ENCODE measurements at regions not wholly inside any gene's neighbourhood (a gene's known extent, or its start where the extent isn't known, plus 50 kb on each side); places are given as distances from the start of the nearest gene placed in this dataset.

DNA sequence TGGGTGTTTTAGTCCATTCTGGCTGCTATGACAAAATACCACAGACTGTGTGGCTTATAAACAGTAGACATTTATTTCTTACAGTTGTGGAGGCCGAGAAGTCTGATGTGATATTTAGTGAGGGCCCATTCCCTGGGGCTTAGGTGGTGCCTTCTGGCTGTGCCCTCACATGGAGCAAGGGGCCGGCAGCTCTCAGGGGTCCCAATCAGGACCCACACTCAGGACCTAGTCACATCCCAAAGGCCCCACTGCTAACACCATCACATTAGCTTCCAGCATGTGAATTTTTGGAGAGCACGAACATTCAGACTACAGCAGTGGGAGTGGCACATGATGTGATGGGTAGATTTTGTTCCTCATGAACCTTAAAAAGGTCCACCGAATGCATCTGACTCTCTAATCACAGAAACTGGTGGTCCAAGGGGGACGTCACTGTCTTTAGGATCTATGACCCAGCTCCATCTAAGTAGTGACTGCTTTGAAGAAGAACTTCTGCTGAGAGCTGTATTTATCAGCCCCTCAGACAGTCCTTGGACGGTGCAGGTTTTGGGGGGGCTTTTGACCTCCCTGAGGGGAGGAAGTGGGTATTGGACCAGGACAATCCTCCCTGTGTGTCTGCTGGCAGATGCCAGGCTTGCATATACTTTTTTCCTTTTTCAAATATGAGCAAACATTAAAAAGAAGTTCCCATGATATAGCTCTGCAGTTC is 154.5 kb upstream of the ZNF32 start:
- DNase-seq = no peak

DNA sequence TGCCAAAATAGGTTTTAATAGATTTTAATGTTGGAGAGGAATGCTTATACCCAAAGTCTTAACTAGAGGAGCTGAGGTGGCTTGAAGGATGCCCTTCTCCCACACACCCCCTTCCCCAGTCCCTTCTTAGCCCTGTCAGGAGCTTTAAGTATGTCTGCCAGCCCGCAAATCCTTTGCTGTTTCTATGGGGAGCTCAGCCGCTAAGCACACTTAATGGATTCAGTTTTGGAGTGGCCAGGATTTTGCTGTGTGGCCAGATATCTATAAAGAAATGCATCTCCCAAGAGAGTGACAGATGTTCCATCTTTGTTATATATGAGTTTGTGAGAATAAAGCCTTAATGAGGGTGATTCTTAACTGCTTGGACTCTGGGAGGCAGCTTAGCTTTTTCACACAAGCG is 152.9 kb upstream of the ZNF32 start:
- no peak for DNase-seq

DNA sequence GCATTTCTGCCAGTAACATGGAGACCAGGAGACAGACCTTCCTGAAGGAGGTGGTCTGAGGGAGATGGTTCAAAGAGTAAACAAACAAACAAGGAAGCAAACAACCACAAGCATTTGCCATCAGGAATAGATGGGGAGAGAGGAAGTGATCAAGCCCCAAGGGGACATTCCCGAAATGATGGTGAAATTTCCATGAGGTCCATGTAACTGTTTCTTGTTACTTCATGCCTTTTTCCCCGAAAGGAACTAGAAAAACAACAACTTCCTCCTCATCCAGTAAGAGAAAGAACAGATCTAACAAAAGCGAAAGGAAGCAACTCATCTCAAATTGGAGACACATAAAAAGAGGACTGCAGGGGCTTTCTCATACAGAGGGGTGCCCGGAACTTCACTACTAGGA is 152.5 kb upstream of the ZNF32 start:
- no peak for DNase-seq

DNA sequence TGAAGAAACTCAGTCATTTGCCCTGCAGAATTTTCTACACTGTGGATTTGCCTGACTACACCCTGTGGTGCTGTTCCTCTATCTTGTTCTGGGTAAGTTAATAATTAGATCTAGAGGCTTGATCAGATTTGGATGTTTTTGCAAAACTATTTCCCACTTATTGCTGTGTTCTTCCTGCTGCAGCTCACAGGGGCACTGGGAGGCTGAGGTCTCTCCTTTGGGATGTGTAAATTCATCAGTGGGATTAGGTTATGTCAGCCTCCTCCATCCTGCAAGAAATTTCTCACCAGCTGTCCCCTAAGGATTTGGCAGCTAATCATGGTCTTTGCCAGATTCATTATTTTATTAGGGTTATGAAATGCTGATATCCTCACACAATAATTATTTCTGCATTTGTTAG is 148.1 kb upstream of the ZNF32 start:
- DNase-seq = no peak

DNA sequence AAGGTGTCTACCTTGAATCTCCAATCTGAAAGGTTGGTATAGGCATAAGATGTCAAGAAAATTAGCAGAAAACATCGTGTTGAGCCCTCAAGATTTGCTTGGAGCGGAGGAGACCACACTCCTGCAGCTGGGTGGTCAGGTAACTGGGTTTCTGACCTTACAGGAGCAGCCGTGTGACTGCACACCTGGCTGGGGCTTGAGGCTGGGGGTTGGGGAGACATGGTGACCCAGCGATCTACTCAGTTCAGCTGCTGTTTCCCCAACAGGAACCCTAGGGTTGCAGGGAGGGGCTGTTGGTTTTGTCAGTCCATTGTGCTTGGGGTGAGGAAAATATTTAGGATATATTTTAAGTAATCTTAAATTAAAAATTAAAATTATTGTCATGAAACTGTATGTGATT is 147.0 kb upstream of the ZNF32 start:
- no peak for DNase-seq

DNA sequence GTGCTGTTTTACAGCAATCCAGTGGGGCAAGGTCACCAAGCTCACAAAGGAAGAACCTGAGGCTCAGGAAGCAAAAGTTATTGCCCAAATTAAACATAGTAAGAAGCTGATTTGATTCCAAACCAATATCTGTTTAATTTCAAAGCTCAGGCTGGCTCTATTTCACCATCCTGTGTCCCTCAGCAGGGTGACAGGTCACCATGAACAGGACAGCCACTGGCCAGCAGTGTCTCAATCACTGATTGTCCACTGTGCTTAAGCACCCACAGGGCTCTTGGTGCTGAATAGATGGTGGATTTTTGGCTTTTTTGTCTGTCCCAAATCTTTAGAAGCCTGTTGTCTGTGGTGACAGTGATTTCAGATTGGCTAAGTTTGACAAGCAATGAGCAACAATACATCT is 146.4 kb upstream of the ZNF32 start:
- DNase-seq = no peak

DNA sequence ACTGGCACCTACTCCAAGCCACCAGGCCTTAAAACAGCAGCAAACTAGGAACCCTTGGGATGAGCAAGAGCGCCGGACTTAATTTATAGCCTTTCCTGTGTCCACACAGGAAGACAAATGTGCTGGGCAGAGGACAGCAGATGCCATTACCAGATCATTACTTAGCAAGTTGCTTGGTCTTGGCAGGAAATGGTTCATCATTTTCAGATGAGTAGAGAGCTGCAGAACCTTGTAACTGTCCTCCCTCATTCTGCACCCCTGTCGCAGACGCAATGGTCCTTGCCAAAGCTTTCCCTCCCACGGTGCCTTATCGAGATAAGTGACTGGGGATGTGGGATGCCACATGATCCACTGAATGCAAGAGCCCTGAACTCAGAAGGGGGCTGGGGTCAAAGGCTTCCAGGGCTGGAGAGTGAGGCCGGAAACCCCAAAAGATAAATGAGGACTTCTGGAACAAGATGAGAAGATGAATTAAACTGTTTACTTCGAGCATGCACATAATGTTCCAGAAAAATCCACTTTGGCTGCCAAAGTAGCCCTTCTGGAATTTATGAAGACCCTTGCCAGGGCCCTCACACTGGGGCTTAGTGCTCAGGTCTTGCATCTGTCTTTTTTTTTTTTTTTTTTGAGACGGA is 145.6 kb upstream of the ZNF32 start:
- no peak for DNase-seq

DNA sequence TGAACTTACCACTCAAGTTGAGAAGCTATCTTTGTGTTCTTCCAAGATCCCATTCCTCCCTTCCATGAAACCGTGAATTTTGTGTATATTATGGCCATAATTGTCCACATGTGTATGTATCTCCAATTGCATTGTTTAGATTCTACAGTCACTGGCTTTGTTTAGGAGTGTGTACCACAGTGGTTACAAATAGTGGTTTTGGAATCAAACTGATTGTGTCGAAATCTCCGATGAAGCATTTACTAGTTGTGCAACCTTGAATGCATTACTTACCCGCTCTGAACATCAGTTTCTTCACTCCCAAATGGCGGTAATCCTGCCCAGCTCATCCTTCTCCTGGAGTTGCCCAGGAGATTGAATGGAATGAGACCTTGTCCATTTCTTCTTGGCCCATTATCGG is 145.0 kb upstream of the ZNF32 start:
- DNase-seq = no peak

DNA sequence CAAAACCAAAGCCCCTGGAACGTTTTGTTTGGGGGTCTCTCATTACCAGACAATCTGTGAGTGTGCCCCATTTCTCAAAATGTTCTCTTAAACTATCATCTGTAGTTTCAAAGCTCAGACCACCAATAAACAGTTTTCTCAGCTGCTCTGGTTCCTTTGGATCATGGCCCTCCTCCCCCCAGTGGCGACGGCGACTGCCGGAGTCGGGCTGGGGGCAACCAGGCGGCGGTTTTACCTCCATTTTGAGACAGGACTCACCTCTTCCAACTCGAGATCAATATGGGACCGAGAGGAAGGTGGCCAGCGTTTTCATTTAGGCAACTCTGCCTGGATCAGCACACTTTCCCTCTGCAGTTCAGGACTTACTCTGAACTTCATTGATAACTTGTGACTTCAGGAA is 141.5 kb upstream of the ZNF32 start:
- no peak for DNase-seq

DNA sequence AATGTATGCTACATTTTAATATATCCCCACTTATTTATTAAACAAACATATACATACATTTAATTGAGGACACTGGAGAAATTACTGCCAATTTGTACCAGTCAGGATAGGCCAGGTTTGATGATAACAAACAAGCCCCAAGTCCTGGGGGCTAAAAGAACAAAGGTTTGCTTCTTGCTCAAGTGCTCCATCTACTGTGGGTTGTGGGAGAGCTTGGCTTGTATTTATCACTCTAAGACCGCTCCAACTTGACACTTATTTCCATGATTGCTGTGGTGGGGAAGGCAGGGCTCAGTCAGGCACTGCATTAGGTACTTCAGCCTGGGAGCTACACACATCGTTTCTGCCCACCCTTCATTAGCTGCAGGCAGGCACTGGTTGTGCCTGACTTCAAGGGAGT is 136.6 kb upstream of the ZNF32 start:
- no peak for DNase-seq

DNA sequence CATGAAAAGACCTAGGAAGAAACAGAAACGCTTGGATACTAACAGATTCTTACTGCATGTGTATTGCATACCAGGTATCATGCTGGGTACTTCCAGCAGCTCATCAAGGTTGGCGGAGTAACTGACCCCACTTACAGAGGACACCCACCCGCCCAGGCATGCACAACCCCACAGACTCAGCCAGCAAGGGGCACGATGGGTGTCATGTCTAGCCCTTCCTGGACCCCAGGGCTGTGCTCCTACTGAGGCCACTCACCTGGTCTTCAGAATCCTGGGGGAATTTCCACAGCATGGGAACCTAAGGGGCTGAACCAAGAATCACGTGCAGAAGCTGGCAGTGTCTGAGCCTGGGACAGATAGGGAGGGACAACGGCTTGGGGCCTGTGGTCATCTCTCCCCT is 134.1 kb upstream of the ZNF32 start:
- DNase-seq = no peak

DNA sequence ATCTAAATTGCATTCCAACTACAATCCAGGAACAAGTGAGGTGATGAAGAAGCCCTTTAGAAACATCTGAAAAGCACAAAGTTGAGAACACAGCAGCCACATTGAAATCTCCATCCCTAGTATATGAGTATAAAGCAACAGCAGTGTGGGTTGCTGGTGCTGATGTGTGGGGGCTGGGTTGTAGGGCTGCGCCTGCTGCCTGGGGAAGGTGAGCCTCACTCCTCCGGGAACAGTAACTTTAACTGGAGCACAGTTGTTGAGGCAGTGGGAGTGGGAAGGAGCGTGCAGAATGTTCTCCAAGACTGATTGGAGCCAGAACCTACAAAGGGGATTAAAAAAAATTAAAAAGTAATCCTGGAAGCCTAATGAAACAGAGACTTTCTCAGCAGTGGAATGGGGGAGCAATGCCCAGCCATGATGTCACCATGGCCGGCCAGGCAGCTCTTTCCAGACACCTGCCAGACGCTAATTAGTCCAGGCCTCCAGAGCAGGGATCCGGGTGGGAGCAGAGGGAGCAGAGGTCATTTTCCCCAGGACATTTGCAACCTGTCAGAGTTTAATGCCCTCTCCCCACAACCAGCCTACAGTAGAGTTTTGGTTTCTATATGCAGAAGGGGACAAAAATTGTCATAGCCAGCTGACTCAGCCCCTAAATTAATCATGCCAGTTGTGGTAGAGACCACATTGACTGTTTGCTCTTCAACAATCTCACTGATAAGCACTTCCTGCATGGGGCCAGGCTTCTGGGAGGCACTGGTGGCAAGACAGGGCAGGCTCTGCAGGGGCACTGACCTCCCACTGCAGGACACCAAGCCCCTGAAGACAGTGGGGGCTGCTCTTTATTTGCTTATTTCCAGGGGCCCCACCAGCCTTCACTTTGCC is 133.0 kb upstream of the ZNF32 start:
- DNase-seq = peak; percentile 14

DNA sequence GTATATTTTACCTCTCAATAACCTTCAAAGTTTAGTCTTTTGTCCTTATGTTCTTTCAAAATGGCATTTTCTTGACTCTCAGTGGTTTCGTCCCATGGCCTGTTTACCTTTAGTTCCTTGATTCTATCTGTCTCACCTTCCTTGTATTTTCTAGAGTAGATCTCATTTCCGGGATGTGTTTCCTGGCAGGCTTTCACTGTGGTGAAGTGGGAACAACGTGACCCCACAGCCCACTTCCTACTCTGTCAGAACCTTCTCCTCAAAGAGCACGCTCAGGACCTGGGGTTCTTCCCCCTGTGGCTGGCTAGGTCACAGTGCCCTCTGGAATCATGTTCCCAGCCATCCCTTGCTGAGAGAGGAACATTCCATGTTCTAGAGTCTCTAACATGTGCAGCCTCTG is 129.9 kb upstream of the ZNF32 start:
- no peak for DNase-seq

DNA sequence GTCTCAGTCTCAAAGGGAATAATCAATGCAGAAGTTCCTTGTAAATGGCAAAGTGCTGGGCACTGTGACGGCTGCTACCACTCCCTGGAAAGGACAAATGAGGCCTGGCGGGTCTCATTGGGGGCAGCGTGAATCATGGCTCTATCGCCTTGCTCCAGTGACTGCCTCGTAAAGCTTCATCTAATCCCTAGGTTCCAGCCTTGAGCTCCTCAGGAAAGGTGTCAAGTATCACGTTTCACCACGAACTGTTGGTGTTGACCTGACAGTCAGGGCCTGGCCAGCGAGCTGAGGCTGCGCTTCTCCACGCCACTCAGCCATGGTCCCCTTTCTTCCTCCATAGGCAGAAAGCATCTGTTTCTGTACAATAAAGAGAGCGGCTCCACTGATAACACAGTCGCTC is 126.7 kb upstream of the ZNF32 start:
- no peak for DNase-seq

DNA sequence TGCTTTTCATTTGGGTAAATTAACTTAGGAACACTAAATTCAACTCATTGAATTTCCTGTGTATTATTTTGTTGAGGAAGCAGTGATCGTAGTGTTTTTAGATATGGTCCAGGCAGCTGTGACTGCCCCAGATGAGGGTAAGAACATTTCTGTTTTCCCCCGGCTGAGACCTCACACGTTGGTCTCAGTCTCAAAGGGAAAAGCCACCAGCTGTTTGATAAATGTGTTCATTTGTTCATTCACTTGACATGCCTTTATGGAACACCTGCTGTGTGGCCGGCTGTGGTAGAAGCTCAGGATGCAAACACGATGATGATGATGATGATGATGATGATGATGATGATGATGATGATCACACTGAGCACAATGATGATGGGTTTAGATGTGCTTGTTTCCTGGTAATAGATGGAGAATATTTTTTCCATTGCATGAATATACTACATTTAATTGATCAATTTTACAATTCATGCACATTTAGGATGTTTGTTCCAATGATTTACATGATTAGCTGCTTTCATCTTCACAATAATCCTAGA is 125.6 kb upstream of the ZNF32 start:
- DNase-seq = no peak

DNA sequence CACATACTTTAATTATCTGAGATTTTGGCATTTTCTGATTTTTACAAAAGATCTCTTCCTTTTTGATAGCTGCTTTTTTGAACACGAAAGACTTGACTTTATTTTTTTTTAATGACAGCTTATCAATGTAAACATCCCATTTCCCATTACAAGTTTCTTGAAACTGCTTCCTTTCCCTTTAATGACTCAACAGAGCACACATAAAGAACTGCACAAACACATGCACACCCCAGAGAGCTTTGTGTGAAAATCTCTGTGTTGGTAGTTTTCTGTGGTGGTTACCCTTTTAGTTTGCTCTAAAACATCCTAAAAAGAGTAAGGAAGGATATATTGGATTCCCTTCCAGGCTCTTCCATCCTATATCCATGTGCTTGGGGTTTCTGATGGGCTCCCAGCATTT is 125.1 kb upstream of the ZNF32 start:
- DNase-seq = no peak

DNA sequence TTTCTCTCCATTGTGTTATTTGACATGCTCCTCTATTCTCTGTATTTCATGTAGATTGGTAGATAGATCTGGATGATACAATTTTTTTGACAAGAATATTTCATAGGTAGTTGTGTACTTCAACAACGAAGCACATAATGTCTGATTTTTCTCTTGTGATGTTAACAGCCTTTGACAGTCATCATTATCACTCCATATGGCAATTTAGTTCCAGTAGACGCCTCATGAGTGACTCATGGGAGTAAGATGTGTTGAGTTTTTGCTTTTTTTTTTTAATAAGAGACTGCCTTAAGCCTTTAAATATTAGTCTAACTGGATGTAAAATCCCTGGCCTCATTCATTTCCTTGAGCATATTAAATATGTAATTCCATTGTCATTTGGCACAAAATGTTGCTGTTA is 123.5 kb upstream of the ZNF32 start:
- DNase-seq = no peak

DNA sequence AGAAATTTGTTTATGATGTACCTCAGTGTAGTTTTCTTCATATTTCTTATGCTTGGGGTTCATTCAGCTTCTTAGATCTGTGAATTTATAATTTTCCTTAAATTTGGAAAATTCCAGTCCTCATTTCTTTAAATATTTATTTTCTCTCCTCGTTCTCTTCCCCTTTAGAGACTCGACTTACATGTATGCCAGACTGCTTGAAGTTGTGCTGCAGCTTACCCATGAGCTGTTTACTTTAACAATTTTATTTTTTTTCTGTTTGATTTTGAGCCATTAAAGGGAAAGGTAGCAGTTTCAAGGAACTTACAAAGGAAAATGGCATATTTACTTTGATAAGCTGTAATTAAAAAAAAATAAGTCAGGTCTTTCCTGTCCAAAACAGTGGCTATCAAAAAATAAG is 123.0 kb upstream of the ZNF32 start:
- DNase-seq = no peak

DNA sequence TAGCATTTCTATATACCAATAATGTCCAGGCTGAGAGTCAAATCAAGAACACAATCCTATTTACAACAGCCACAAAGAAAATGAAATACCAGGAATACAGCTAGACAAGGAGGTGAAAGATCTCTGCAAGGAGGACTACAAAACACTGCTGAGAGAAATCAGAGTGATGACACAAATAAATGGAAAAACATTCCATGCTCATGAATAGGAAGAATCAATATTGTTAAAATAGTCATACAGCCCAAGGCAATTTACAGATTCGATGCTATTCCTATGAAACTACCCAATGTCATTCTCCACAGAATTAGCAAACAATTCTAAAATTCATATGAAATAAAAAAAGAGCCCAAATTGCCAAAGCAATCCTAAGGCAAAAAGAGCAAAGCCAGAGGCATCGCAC is 116.8 kb upstream of the ZNF32 start:
- DNase-seq = no peak

DNA sequence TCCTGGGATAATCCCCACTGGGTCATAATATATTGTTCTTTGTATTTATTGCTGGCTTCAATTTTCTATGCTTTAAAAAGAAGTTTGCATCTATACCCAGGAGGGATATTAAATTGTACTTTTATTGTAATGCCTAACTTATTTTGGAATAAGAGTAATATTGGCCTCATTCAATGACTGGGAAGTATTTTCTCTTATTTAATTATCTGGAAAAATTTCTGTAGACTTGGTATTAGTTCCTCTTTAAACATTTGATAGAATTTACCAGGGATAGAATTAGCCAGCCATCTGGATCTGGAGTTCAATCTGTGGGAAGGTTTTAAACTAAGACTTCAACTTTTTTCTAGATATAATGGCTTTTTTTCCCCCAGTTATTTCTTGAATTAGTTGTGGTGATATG is 115.2 kb upstream of the ZNF32 start:
- DNase-seq = no peak

DNA sequence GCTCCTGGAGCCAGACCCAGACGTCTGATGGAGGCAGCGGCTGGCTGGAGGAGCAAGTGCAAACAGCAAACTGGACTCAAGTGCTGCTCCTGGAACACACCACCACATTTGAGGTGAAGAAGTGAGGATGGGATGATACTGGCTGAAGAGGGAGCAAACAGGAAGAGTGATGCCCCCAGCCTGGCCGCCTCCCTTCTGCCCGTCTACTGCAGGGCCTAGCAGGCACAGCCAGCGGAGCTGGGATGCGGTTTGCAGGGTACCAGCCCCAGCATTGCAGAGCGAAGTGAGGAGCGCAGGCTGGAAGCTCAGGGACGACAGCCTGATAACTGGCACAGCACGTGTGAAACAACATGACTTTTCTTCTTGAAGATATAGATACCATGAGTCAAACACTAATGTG is 111.8 kb upstream of the ZNF32 start:
- no peak for DNase-seq

DNA sequence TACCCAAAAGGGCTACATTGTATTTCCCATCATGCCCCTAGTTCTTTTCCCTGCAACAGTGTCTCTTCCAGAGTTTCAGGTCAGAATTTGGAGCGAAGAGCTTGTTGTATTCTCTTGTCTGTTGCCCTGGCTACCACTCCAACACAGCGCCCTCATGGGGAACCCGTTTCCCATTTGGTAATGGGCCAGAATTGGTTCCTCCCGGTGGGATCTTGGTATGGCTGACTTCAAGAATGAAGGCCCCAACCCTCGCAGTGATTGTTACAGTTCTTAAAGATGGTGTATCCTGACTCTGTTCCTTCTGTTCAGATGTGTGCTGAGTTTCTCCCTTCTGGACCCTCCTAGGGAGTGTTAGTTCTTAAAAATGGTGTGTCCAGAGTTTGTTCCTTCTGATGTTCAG is 110.5 kb upstream of the ZNF32 start:
- DNase-seq = no peak

DNA sequence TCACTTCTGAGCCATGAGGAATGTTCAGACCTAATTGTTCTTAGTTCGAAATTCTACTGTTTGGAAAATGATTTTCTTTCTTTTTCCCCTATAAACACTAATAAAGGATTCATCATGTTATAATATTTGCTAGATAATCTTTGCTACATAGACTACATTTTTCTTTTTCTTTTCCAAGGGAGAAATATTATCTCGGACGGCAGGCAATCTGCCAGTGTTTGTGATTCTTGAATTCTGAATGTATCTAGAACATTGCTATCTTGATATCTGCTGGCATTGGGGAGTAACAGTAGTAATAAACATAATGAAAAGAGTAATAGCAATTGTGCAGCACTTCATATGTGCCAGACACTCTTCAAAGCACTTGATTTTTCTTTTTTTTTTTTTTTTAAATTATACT is 107.7 kb upstream of the ZNF32 start:
- DNase-seq = no peak
